Neural cell (in vitro differentiated cells): ENCODE measurements at regions not wholly inside any gene's neighbourhood (a gene's known extent, or its start where the extent isn't known, plus 50 kb on each side); places are given as distances from the start of the nearest gene placed in this dataset.

Experiments
- CTCF ChIP-seq: fragments of 450-650 bp; IDR thresholded peaks from 2 replicates; pipeline ENCODE4 v1.5.1; 2014; ENCODE audit warnings: antibody characterized with exemption, mild to moderate bottlenecking, moderate library complexity; ENCODE audit not compliant: poor library complexity, severe bottlenecking
- EP300 ChIP-seq: fragments of 450-650 bp; conservative IDR thresholded peaks from 2 replicates; pipeline ENCODE4 v1.6.1; 2014; ENCODE audit warnings: antibody characterized with exemption, mild to moderate bottlenecking, moderate library complexity; ENCODE audit not compliant: poor library complexity, severe bottlenecking
- EZH2 ChIP-seq: fragments of 200-600, 300-800 bp; shearing (Covaris generic), sonication (generic); IDR thresholded peaks from 2 replicates; pipeline ENCODE4 v1.6.1; 2014; ENCODE audit warnings: antibody characterized with exemption, low read length, borderline replicate concordance, mild to moderate bottlenecking; ENCODE audit not compliant: insufficient read depth, poor library complexity, severe bottlenecking
- POLR2AphosphoS5 ChIP-seq: IDR thresholded peaks from 2 replicates; pipeline ENCODE4 v1.6.1; 2012
- RAD21 ChIP-seq: fragments of 450-650 bp; conservative IDR thresholded peaks from 2 replicates; pipeline ENCODE4 v1.6.1; 2014; ENCODE audit warnings: antibody characterized with exemption, mild to moderate bottlenecking, moderate library complexity
- TAF1 ChIP-seq: IDR thresholded peaks from 2 replicates; pipeline ENCODE4 v1.6.1; 2012; ENCODE audit warnings: low read depth

GRCh38 chr1:89472886-89473417 lies 51.7 kb upstream of the LRRC8B start:
- no peak for TF ChIP-seq CTCF
- no peak for TF ChIP-seq EP300
- TF ChIP-seq POLR2AphosphoS5 = no peak
- no peak for TF ChIP-seq EZH2
- TF ChIP-seq TAF1 = no peak
- TF ChIP-seq RAD21 = no peak
